Neural cell (in vitro differentiated cells): ENCODE measurements at regions not wholly inside any gene's neighbourhood (a gene's known extent, or its start where the extent isn't known, plus 50 kb on each side); places are given as distances from the start of the nearest gene placed in this dataset.

Experiments used
- H2AFZ ChIP-seq: fragments of 200-600, 300-800 bp; sonication (generic), shearing (Covaris generic); 2 replicates; pipeline ENCODE4 v1.6.0; 2014; ENCODE audit warnings: low read depth, mild to moderate bottlenecking, antibody characterized with exemption, low read length, moderate library complexity
- H3F3A ChIP-seq: fragments of 200-600 bp; shearing (Covaris generic); 2 replicates; pipeline ENCODE4 v1.6.1; 2016; ENCODE audit warnings: mild to moderate bottlenecking, moderate library complexity, mixed read lengths, antibody characterized with exemption, low read length; ENCODE audit not compliant: insufficient read depth, poor library complexity, severe bottlenecking
- H3K27ac ChIP-seq: fragments of 200-600, 300-800 bp; sonication (generic), shearing (Covaris generic); 2 replicates; pipeline ENCODE4 v1.5.1; 2014; ENCODE audit warnings: mild to moderate bottlenecking, low read length, moderate library complexity
- H3K27me3 ChIP-seq: fragments of 300-800, 200-600 bp; sonication (generic), shearing (Covaris generic); 2 replicates; pipeline ENCODE4 v1.6.0; 2014; ENCODE audit warnings: mild to moderate bottlenecking, low read depth, low read length, moderate library complexity; ENCODE audit not compliant: insufficient read depth
- H3K36me3 ChIP-seq: fragments of 300-800, 200-600 bp; sonication (generic), shearing (Covaris generic); 2 replicates; pipeline ENCODE4 v1.5.1; 2014; ENCODE audit warnings: mild to moderate bottlenecking, antibody characterized with exemption, low read length, moderate library complexity; ENCODE audit not compliant: insufficient read depth
- H3K4me2 ChIP-seq: fragments of 300-800, 200-600 bp; sonication (generic), shearing (Covaris generic); 2 replicates; pipeline ENCODE4 v1.6.0; 2014; ENCODE audit warnings: mild to moderate bottlenecking, low read length
- H3K4me3 ChIP-seq: fragments of 300-800, 200-600 bp; sonication (generic), shearing (Covaris generic); 2 replicates; pipeline ENCODE4 v1.5.1; 2014; ENCODE audit warnings: mild to moderate bottlenecking, low read length, moderate library complexity
- H3K79me2 ChIP-seq: fragments of 200-600 bp; shearing (Covaris generic); replicated peaks from 2 replicates; pipeline ENCODE4 v1.6.0; 2014; ENCODE audit warnings: mild to moderate bottlenecking, low read length, moderate library complexity; ENCODE audit not compliant: insufficient read depth
- H3K9ac ChIP-seq: fragments of 300-800, 200-600 bp; sonication (generic), shearing (Covaris generic); 2 replicates; pipeline ENCODE4 v1.6.1; 2016; ENCODE audit warnings: mild to moderate bottlenecking, low read length, mixed read lengths
- H3K9me2 ChIP-seq: fragments of 200-600 bp; shearing (Covaris generic); 2 replicates; pipeline ENCODE4 v1.6.1; 2016; ENCODE audit warnings: mild to moderate bottlenecking, low read length, mixed read lengths; ENCODE audit not compliant: insufficient read depth
- H3K9me3 ChIP-seq: fragments of 200-600, 300-800 bp; sonication (generic), shearing (Covaris generic); 2 replicates; pipeline ENCODE4 v1.6.1; 2016; ENCODE audit warnings: mild to moderate bottlenecking, mixed run types, low read length, moderate library complexity, mixed read lengths
- H4K20me1 ChIP-seq: fragments of 200-600 bp; shearing (Covaris generic); 2 replicates; pipeline ENCODE4 v1.6.1; 2016; ENCODE audit warnings: mild to moderate bottlenecking, mixed run types; ENCODE audit not compliant: insufficient read depth
- EP300 ChIP-seq: fragments of 450-650 bp; conservative IDR thresholded peaks from 2 replicates; pipeline ENCODE4 v1.6.1; 2014; ENCODE audit warnings: antibody characterized with exemption, mild to moderate bottlenecking, moderate library complexity; ENCODE audit not compliant: poor library complexity, severe bottlenecking
- EZH2 ChIP-seq: fragments of 200-600, 300-800 bp; shearing (Covaris generic), sonication (generic); IDR thresholded peaks from 2 replicates; pipeline ENCODE4 v1.6.1; 2014; ENCODE audit warnings: antibody characterized with exemption, low read length, borderline replicate concordance, mild to moderate bottlenecking; ENCODE audit not compliant: insufficient read depth, poor library complexity, severe bottlenecking
- MXI1 ChIP-seq: fragments of 450-650 bp; conservative IDR thresholded peaks from 2 replicates; pipeline ENCODE4 v1.6.1; 2014; ENCODE audit warnings: antibody characterized with exemption, mild to moderate bottlenecking; ENCODE audit not compliant: poor library complexity, severe bottlenecking
- POLR2AphosphoS5 ChIP-seq: IDR thresholded peaks from 2 replicates; pipeline ENCODE4 v1.6.1; 2012
- RAD21 ChIP-seq: fragments of 450-650 bp; conservative IDR thresholded peaks from 2 replicates; pipeline ENCODE4 v1.6.1; 2014; ENCODE audit warnings: antibody characterized with exemption, mild to moderate bottlenecking, moderate library complexity
- SMC3 ChIP-seq: fragments of 450-650 bp; conservative IDR thresholded peaks from 2 replicates; pipeline ENCODE4 v1.6.1; 2014; ENCODE audit warnings: antibody characterized with exemption, mild to moderate bottlenecking, moderate library complexity; ENCODE audit not compliant: poor library complexity
- TAF1 ChIP-seq: IDR thresholded peaks from 2 replicates; pipeline ENCODE4 v1.6.1; 2012; ENCODE audit warnings: low read depth
- TF ChIP-seq, protein P1 (sequence below): IDR thresholded peaks from 2 replicates; pipeline ENCODE4 v1.6.1; 2012; ENCODE audit warnings: borderline replicate concordance
- TF ChIP-seq, protein P2 (sequence below): fragments of 450-650 bp; IDR thresholded peaks from 2 replicates; pipeline ENCODE4 v1.5.1; 2014; ENCODE audit warnings: antibody characterized with exemption, mild to moderate bottlenecking, moderate library complexity; ENCODE audit not compliant: poor library complexity, severe bottlenecking

DNA sequence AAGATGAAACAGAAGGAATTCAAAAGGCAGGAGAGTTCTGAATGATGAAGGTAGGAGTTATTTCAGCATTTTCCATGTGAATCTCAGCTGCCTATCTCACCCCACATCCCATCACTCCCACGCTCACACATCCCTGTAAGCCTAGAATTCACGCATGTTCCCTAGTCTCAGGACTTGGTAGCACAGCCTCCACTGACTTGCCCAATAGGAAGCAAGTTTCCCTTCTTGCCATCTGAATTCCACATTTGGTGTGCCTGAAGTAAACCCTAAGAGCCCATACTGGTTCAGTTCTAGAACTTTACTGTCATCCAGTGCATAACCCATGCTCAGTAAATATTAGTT is 56.6 kb downstream of the STYXL2 start:
- Histone ChIP-seq H4K20me1 (no peaks in the 10 kb centered on the region), H2AFZ (no peak overlapping the region)
- TF ChIP-seq RAD21: no peak
- no peak for TF ChIP-seq MXI1
- no peak for TF ChIP-seq POLR2AphosphoS5
- TF ChIP-seq TAF1: no peak
- TF ChIP-seq SMC3: no peak
- TF ChIP-seq EZH2: no peak
- TF ChIP-seq EP300: no peak
- TF ChIP-seq, protein P1, sequence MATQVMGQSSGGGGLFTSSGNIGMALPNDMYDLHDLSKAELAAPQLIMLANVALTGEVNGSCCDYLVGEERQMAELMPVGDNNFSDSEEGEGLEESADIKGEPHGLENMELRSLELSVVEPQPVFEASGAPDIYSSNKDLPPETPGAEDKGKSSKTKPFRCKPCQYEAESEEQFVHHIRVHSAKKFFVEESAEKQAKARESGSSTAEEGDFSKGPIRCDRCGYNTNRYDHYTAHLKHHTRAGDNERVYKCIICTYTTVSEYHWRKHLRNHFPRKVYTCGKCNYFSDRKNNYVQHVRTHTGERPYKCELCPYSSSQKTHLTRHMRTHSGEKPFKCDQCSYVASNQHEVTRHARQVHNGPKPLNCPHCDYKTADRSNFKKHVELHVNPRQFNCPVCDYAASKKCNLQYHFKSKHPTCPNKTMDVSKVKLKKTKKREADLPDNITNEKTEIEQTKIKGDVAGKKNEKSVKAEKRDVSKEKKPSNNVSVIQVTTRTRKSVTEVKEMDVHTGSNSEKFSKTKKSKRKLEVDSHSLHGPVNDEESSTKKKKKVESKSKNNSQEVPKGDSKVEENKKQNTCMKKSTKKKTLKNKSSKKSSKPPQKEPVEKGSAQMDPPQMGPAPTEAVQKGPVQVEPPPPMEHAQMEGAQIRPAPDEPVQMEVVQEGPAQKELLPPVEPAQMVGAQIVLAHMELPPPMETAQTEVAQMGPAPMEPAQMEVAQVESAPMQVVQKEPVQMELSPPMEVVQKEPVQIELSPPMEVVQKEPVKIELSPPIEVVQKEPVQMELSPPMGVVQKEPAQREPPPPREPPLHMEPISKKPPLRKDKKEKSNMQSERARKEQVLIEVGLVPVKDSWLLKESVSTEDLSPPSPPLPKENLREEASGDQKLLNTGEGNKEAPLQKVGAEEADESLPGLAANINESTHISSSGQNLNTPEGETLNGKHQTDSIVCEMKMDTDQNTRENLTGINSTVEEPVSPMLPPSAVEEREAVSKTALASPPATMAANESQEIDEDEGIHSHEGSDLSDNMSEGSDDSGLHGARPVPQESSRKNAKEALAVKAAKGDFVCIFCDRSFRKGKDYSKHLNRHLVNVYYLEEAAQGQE: no peak
- TF ChIP-seq, protein P2, sequence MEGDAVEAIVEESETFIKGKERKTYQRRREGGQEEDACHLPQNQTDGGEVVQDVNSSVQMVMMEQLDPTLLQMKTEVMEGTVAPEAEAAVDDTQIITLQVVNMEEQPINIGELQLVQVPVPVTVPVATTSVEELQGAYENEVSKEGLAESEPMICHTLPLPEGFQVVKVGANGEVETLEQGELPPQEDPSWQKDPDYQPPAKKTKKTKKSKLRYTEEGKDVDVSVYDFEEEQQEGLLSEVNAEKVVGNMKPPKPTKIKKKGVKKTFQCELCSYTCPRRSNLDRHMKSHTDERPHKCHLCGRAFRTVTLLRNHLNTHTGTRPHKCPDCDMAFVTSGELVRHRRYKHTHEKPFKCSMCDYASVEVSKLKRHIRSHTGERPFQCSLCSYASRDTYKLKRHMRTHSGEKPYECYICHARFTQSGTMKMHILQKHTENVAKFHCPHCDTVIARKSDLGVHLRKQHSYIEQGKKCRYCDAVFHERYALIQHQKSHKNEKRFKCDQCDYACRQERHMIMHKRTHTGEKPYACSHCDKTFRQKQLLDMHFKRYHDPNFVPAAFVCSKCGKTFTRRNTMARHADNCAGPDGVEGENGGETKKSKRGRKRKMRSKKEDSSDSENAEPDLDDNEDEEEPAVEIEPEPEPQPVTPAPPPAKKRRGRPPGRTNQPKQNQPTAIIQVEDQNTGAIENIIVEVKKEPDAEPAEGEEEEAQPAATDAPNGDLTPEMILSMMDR: no peak

DNA sequence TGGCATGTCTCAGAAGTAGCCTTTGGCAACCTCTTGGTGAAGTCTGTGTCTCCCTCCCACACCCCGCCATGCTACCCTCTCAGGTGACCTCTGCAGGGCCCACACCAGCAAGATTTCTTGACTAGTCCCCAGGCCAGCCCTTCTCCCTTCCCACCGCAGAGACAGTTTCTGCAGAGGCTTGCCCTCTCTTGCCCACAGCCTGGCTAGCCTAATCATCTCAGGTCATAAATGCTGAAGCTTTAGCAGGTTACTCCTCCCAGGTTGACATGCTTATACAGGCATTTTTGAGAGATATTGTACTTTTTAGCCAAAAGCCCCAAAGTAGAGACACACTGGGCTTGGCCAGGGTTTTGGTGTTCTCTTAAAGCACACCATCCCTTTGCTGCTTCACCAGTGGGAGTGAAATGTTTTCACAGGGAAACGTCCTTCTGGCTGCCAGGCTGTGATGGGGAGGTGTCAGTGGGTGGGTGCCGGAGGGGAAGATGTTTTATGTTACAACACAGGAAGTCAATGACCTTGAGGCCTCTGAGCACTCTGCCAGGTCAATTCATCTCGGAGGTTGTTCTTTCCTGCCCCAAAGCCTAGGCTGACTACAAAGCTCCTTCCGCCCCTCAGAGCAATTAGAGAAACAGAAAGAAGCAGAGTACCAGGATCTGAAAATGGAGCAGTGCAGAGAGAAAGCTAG is 58.5 kb downstream of the STYXL2 start:
- no peaks in the 10 kb centered on the region for H3K27me3 ChIP-seq
- H3K4me2 ChIP-seq: no peak overlapping the region
- H3K27ac ChIP-seq: no peak overlapping the region
- no peak overlapping the region for H3K4me3 ChIP-seq
- H3K9ac ChIP-seq: no peak overlapping the region
- no peaks in the 10 kb centered on the region for H3F3A ChIP-seq
- H2AFZ ChIP-seq: no peak overlapping the region
- no peak for TF ChIP-seq EP300
- no peak for TF ChIP-seq TAF1
- TF ChIP-seq EZH2: no peak
- TF ChIP-seq MXI1: no peak
- TF ChIP-seq RAD21: no peak
- no peak for TF ChIP-seq SMC3
- no peaks in the 10 kb centered on the region for H3K79me2 ChIP-seq
- no peaks in the 10 kb centered on the region for H3K9me2 ChIP-seq
- H3K9me3 ChIP-seq: no peaks in the 10 kb centered on the region
- H4K20me1 ChIP-seq: no peaks in the 10 kb centered on the region
- H3K36me3 ChIP-seq: no peaks in the 10 kb centered on the region

More for the DNA sequence above, 56.6 kb downstream of the STYXL2 start:
- H3K4me2 ChIP-seq: no peak overlapping the region
- no peaks in the 10 kb centered on the region for H3K9me3 ChIP-seq
- H3K79me2 ChIP-seq: no peaks in the 10 kb centered on the region
- no peaks in the 10 kb centered on the region for H3K36me3 ChIP-seq
- H3K4me3 ChIP-seq: no peak overlapping the region
- no peaks in the 10 kb centered on the region for H3K9me2 ChIP-seq
- H3K27me3 ChIP-seq: no peaks in the 10 kb centered on the region
- H3K9ac ChIP-seq: no peak overlapping the region
- no peaks in the 10 kb centered on the region for H3F3A ChIP-seq
- H3K27ac ChIP-seq: no peak overlapping the region
